Kidney (tissue), 13 donors: ENCODE measurements at regions not wholly inside any gene's neighbourhood (a gene's known extent, or its start where the extent isn't known, plus 50 kb on each side); places are given as distances from the start of the nearest gene placed in this dataset.

Experiments
- DNase-seq, 5 donors: peaks; one replicate each; pipeline ENCODE4 v3.0.0-alpha.2; 2013 to 2020
- FAIRE-seq: peaks from 2 replicates; lab custom pipeline; 2012; peaks lifted over from hg19 to GRCh38; lab: Jason Lieb, UNC
- H3K27ac ChIP-seq, 2 donors: one replicate each; pipeline ENCODE4 v1.7.0; 2013; ENCODE audit warnings: low read depth in 2 of 2, low read length in 2 of 2, inconsistent platforms in 1 of 2
- H3K27me3 ChIP-seq: one replicate; pipeline ENCODE4 v1.7.1; 2013; ENCODE audit warnings: low read length, inconsistent platforms; ENCODE audit not compliant: control insufficient read depth, insufficient read depth
- H3K36me3 ChIP-seq, 3 donors: one replicate each; pipeline versions ENCODE4 v1.7.0 to v1.7.1; 2013; ENCODE audit warnings: low read length in 3 of 3, control low read depth in 1 of 3, inconsistent platforms in 1 of 3; ENCODE audit not compliant: insufficient read depth in 3 of 3, control insufficient read depth in 2 of 3
- H3K4me1 ChIP-seq, 3 donors: one replicate each; pipeline versions ENCODE4 v1.7.0 to v1.7.1; 2013; ENCODE audit warnings: low read length in 3 of 3, inconsistent platforms in 1 of 3, low read depth in 1 of 3; ENCODE audit not compliant: control insufficient read depth in 2 of 3, insufficient read depth in 2 of 3
- H3K4me3 ChIP-seq, 3 donors: one replicate each; pipeline versions ENCODE4 v1.7.0 to v1.8.1; 2013; ENCODE audit warnings: low read length in 3 of 3, control low read depth in 1 of 3, inconsistent platforms in 1 of 3
- H3K9ac ChIP-seq, 3 donors: one replicate each; pipeline versions ENCODE4 v1.7.0 to v1.7.1; 2013; ENCODE audit warnings: low read length in 3 of 3, control low read depth in 1 of 3, inconsistent platforms in 1 of 3
- H3K9me3 ChIP-seq, 3 donors: one replicate each; pipeline versions ENCODE4 v1.7.0 to v1.7.1; 2013; ENCODE audit warnings: low read length in 3 of 3, control low read depth in 1 of 3, inconsistent platforms in 1 of 3; ENCODE audit not compliant: control insufficient read depth in 2 of 3, insufficient read depth in 1 of 3
- CTCF ChIP-seq: IDR thresholded peaks from 3 replicates; pipeline ENCODE4 v1.5.1; 2012; ENCODE audit warnings: mild to moderate bottlenecking, moderate library complexity, borderline replicate concordance; ENCODE audit not compliant: insufficient read depth; ENCODE audit errors: extremely low read depth
- intact Hi-C: fragments of 100-400 bp; cut with DNase I; formaldehyde crosslinking; loops from one replicate; pipeline ENCODE4 v1.11.1; 2022
- donor health status: control.
- donor health status: control.
- donor health status: control.
- donor health status: control.
- donor health status: control.
- donor health status: DM: yes; HTN: yes; CAD: no.
- donor health status: Normal renal cell carcinoma (clear cell type).

- Histone ChIP-seq H3K27ac (no peak overlapping the region), H3K9me3 (no peaks in the 10 kb centered on the region), H3K4me3 (no peak overlapping the region), H3K27me3 (no peaks in the 10 kb centered on the region), H3K36me3 (no peaks in the 10 kb centered on the region), H3K9ac (no peak overlapping the region), H3K4me1 (no peaks in the 10 kb centered on the region)
- TF ChIP-seq CTCF = no peak
- DNase-seq (no peak), FAIRE-seq (no peak)
- intact Hi-C loops = no loop called here
Observed at GRCh38 chr3:178010306-178010705, 525.9 kb upstream of the KCNMB2 start.

DNA sequence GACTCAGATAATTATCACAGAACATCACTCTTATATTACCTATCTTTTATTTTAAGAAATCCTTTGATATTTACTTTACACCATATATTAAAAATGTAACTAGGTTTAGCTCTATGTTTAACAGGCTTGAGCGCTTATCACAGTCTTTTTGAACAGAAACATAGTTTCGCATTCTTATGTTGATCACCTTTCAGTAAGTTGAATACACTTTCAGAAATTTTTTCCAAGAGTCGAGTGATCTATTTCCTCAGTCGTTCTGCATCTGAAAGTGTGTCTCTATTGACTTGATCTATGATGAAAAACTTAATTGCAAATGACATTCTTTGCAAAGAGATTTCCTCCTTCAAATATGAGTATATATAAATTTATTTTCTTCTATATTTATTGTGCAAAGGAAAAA, 516.6 kb upstream of the KCNMB2 start:
- H3K36me3 ChIP-seq = no peaks in the 10 kb centered on the region
- no peak overlapping the region for H3K4me3 ChIP-seq
- H3K27ac ChIP-seq = no peak overlapping the region
- FAIRE-seq = no peak
- H3K9ac ChIP-seq = no peak overlapping the region
- no peaks in the 10 kb centered on the region for H3K9me3 ChIP-seq
- no peaks in the 10 kb centered on the region for H3K4me1 ChIP-seq
- H3K27me3 ChIP-seq = no peaks in the 10 kb centered on the region
- no peak for TF ChIP-seq CTCF
- DNase-seq = no peak
- intact Hi-C loops = no loop called here

- no peak for TF ChIP-seq CTCF
- intact Hi-C loops = no loop called here
- no peak for FAIRE-seq
- H3K4me3 ChIP-seq = no peak overlapping the region
- DNase-seq = no peak
- no peak overlapping the region for H3K9ac ChIP-seq
- H3K27ac ChIP-seq = no peak overlapping the region
- H3K27me3 ChIP-seq = no peaks in the 10 kb centered on the region
- H3K9me3 ChIP-seq = no peaks in the 10 kb centered on the region
- no peaks in the 10 kb centered on the region for H3K36me3 ChIP-seq
- H3K4me1 ChIP-seq = no peaks in the 10 kb centered on the region
Observed at GRCh38 chr3:178022599-178022998, 513.6 kb upstream of the KCNMB2 start.

GRCh38 chr3:178028933-178029332, 507.3 kb upstream of the KCNMB2 start:
- no peaks in the 10 kb centered on the region for H3K36me3 ChIP-seq
- no peak overlapping the region for H3K27ac ChIP-seq
- no peak for TF ChIP-seq CTCF
- no peak for FAIRE-seq
- no peaks in the 10 kb centered on the region for H3K4me1 ChIP-seq
- no peaks in the 10 kb centered on the region for H3K27me3 ChIP-seq
- intact Hi-C loops = no loop called here
- H3K9ac ChIP-seq = no peak overlapping the region
- no peak overlapping the region for H3K4me3 ChIP-seq
- no peaks in the 10 kb centered on the region for H3K9me3 ChIP-seq
- no peak for DNase-seq
